ENCODE measurements at regions not wholly inside any gene's neighbourhood (a gene's known extent, or its start where the extent isn't known, plus 50 kb on each side); places are given as distances from the start of the nearest gene placed in this dataset.

- WGBS (ENCODE audit: insufficient coverage), result 80% methylated on average over 1 of the region's 1 CpG
- peaks cover 12 to 20% (median 16%) of the 10 kb centered on the region in 7 donors for H3K9me3 Mint-ChIP-seq
Observed at GRCh38 chr5:45799388-45799787, 103.2 kb upstream of the HCN1 start.

GRCh38 chr5:45796959-45797553 lies 100.9 kb upstream of the HCN1 start:
- Histone ChIP-seq H3K36me3 (replicated peaks in 1 of 2; ENCODE audit: control insufficient read depth in 1 of 2, insufficient read depth in 2 of 2, low read length in 2 of 2) (no peaks in the 10 kb centered on the region), H3K27me3 (ENCODE audit: control insufficient read depth in 2 of 2, insufficient read depth in 2 of 2, low read length in 2 of 2) (no peaks in the 10 kb centered on the region), H3K27ac (ENCODE audit: low read depth in 1 of 2, low read length in 2 of 2) (no peak overlapping the region), H3K9ac (ENCODE audit: insufficient read depth, low read length, poor library complexity, severe bottlenecking) (no peak overlapping the region), H3K4me1 (ENCODE audit: control insufficient read depth in 1 of 2, insufficient read depth in 2 of 2, low read length in 2 of 2) (no peaks in the 10 kb centered on the region), H2AFZ (ENCODE audit: insufficient read depth, low read depth, low read length, poor library complexity, severe bottlenecking) (no peak overlapping the region), H3K4me2 (replicated peaks; ENCODE audit: extremely low read depth, low read length, poor library complexity, severe bottlenecking) (no peak overlapping the region), H3K4me3 (replicated peaks in 1 of 3; ENCODE audit: low read depth in 2 of 3, low read length in 3 of 3) (no peak overlapping the region), H3K9me3 (replicated peaks in 1 of 2; ENCODE audit: control insufficient read depth in 1 of 2, insufficient read depth in 1 of 2, low read length in 2 of 2) (peaks cover 25 to 40% of the 10 kb centered on the region in 2 donors), H3K79me2 (ENCODE audit: insufficient read depth, low read length) (no peaks in the 10 kb centered on the region), H4K20me1 (ENCODE audit: insufficient read depth, low read length) (no peaks in the 10 kb centered on the region)
- no peak overlapping the region for H3K4me3 Mint-ChIP-seq
- no peak for DNase-seq
- H3K27me3 Mint-ChIP-seq (ENCODE audit: low read depth in 3 of 3), result no peaks in the 10 kb centered on the region
- H3K36me3 Mint-ChIP-seq, result no peaks in the 10 kb centered on the region
- intact Hi-C loops (cut with micrococcal nuclease), result no loop called here
- TF ChIP-seq, protein P1, sequence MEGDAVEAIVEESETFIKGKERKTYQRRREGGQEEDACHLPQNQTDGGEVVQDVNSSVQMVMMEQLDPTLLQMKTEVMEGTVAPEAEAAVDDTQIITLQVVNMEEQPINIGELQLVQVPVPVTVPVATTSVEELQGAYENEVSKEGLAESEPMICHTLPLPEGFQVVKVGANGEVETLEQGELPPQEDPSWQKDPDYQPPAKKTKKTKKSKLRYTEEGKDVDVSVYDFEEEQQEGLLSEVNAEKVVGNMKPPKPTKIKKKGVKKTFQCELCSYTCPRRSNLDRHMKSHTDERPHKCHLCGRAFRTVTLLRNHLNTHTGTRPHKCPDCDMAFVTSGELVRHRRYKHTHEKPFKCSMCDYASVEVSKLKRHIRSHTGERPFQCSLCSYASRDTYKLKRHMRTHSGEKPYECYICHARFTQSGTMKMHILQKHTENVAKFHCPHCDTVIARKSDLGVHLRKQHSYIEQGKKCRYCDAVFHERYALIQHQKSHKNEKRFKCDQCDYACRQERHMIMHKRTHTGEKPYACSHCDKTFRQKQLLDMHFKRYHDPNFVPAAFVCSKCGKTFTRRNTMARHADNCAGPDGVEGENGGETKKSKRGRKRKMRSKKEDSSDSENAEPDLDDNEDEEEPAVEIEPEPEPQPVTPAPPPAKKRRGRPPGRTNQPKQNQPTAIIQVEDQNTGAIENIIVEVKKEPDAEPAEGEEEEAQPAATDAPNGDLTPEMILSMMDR (IDR thresholded peaks at IDR 0.05), result peak; percentile 29
- H3K9me3 Mint-ChIP-seq, result peaks cover 9 to 23% (median 16%) of the 10 kb centered on the region in 7 donors
- WGBS (ENCODE audit: insufficient coverage), result no CpG with 5 or more reads among the region's 1 CpG
- H3K4me1 Mint-ChIP-seq, result no peaks in the 10 kb centered on the region
- H3K27ac Mint-ChIP-seq, result no peak overlapping the region

More at GRCh38 chr5:45799388-45799787, 103.2 kb upstream of the HCN1 start:
- Histone ChIP-seq H3K27ac (ENCODE audit: low read depth in 1 of 2, low read length in 2 of 2) (no peak overlapping the region), H3K27me3 (ENCODE audit: control insufficient read depth in 2 of 2, insufficient read depth in 2 of 2, low read length in 2 of 2) (no peaks in the 10 kb centered on the region), H3K4me3 (replicated peaks in 1 of 3; ENCODE audit: low read depth in 2 of 3, low read length in 3 of 3) (no peak overlapping the region), H3K4me2 (replicated peaks; ENCODE audit: extremely low read depth, low read length, poor library complexity, severe bottlenecking) (no peak overlapping the region), H2AFZ (ENCODE audit: insufficient read depth, low read depth, low read length, poor library complexity, severe bottlenecking) (no peak overlapping the region), H3K9me3 (replicated peaks in 1 of 2; ENCODE audit: control insufficient read depth in 1 of 2, insufficient read depth in 1 of 2, low read length in 2 of 2) (peaks cover 25 to 35% of the 10 kb centered on the region in 2 donors), H3K4me1 (ENCODE audit: control insufficient read depth in 1 of 2, insufficient read depth in 2 of 2, low read length in 2 of 2) (no peaks in the 10 kb centered on the region), H3K79me2 (ENCODE audit: insufficient read depth, low read length) (no peaks in the 10 kb centered on the region), H4K20me1 (ENCODE audit: insufficient read depth, low read length) (no peaks in the 10 kb centered on the region), H3K36me3 (replicated peaks in 1 of 2; ENCODE audit: control insufficient read depth in 1 of 2, insufficient read depth in 2 of 2, low read length in 2 of 2) (no peaks in the 10 kb centered on the region), H3K9ac (ENCODE audit: insufficient read depth, low read length, poor library complexity, severe bottlenecking) (no peak overlapping the region)
- Mint-ChIP-seq H3K36me3 (no peaks in the 10 kb centered on the region), H3K27me3 (ENCODE audit: low read depth in 3 of 3) (no peaks in the 10 kb centered on the region), H3K4me1 (no peaks in the 10 kb centered on the region), H3K27ac (no peak overlapping the region), H3K4me3 (no peak overlapping the region)
- no peak for DNase-seq
- intact Hi-C loops (cut with micrococcal nuclease), result no loop called here
- TF ChIP-seq, protein P1 (IDR thresholded peaks at IDR 0.05), result no peak

Measured in CD14-positive monocyte (primary cell).